ENCODE measurements at regions not wholly inside any gene's neighbourhood (a gene's known extent, or its start where the extent isn't known, plus 50 kb on each side); places are given as distances from the start of the nearest gene placed in this dataset.

DNA sequence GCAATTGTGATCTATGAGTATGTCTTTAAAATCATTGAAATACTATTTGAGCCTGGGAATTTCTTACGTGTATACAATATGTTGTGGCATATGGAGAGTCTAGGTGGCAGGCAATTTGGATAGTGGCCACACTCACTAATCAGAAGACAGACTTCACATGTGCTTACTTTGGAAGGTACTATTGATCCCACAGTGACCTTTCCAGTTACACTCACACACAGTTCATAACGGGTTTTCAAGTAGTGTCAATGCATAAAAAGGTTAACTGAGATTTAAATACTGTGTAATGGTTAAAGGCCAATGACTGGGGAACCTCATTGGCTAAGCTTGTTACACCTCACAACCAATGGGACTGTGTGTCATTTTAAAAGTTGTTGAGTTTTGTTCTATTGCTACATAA, 783.2 kb downstream of the RPA4 start:
- no peak overlapping the region for H3K27ac Mint-ChIP-seq
- DNase-seq (ENCODE audit: extremely low spot score, unreplicated experiment) = no peak
- peaks cover 10% of the 10 kb centered on the region for H3K9me3 Mint-ChIP-seq
- no peak for TF ChIP-seq CTCF (conservative IDR thresholded peaks at IDR 0.05)
- H3K4me3 Mint-ChIP-seq = no peak overlapping the region
- H3K36me3 Mint-ChIP-seq = no peaks in the 10 kb centered on the region
- H3K4me1 Mint-ChIP-seq (ENCODE audit: unreplicated experiment) = no peaks in the 10 kb centered on the region
- no peaks in the 10 kb centered on the region for H3K27me3 Mint-ChIP-seq

DNA sequence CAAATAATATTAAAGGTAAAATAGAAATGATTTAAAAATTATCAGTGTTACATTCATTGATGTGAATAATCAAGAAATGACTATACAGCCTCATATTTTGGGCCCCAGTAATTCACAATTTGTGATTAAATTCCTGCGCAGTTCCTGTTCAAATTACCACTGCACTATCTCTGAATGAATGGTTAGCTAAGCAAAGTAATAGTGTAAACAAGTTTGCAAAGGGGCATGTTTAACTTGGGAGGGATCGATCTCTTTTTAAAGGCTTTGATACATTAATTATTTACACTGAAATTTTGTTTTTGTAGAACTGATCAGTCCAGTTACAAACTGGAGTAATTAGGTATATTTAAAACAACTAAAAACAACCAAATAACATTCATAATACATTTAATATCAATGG, 784.4 kb downstream of the RPA4 start:
- no peak overlapping the region for H3K4me3 Mint-ChIP-seq

DNA sequence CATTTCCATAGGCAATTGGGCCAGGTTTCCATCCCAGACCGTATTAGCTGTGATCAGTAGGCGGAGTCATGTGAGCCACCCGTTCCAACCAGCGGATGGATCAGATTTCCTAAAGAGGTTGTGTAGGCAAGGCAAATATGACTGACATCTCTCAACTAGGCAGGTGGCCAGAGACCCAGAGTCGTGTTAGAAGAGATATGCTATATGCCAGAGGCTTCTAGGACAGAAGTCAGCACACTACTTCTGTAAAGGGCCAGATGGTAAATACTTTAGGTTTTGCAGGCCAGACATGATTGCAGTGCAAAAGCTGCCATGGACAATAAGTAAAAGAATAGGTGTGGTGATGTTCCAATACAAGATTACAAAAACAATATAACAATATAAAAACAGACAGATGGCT, 788.4 kb downstream of the RPA4 start:
- no peak for DNase-seq (ENCODE audit: extremely low spot score, unreplicated experiment)
- no peak for TF ChIP-seq CTCF (conservative IDR thresholded peaks at IDR 0.05)
- no peak overlapping the region for H3K27ac Mint-ChIP-seq
- H3K36me3 Mint-ChIP-seq = no peaks in the 10 kb centered on the region
- H3K27me3 Mint-ChIP-seq = no peaks in the 10 kb centered on the region
- no peak overlapping the region for H3K4me3 Mint-ChIP-seq
- H3K9me3 Mint-ChIP-seq = no peaks in the 10 kb centered on the region
- H3K4me1 Mint-ChIP-seq (ENCODE audit: unreplicated experiment) = no peaks in the 10 kb centered on the region

More for the DNA sequence above, 784.4 kb downstream of the RPA4 start:
- no peak overlapping the region for H3K27ac Mint-ChIP-seq
- H3K4me1 Mint-ChIP-seq (ENCODE audit: unreplicated experiment) = no peaks in the 10 kb centered on the region
- no peak for TF ChIP-seq CTCF (conservative IDR thresholded peaks at IDR 0.05)
- H3K27me3 Mint-ChIP-seq = no peaks in the 10 kb centered on the region
- H3K36me3 Mint-ChIP-seq = no peaks in the 10 kb centered on the region
- peaks cover 10% of the 10 kb centered on the region for H3K9me3 Mint-ChIP-seq
- no peak for DNase-seq (ENCODE audit: extremely low spot score, unreplicated experiment)

DNA sequence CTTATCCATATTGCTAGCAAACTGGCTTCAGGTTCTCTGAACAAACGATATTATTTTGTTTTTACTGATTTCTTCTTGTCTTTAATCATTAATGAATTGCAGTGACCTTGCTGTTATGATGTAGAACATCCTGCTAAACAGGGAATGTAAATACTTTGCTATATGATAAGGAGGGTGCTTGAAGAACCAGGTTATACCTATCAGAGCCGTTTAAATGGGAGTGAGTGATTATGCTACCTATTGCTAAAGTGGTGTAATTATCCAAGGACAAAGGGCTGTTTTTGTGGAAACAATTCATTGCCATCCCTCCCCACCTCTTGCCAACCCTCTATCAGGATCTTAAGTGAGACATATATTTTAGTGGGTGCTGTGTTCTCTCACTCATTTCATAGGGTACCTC, 788.9 kb downstream of the RPA4 start:
- Mint-ChIP-seq H3K4me3 (no peak overlapping the region), H3K4me1 (ENCODE audit: unreplicated experiment) (no peaks in the 10 kb centered on the region), H3K36me3 (no peaks in the 10 kb centered on the region), H3K9me3 (no peaks in the 10 kb centered on the region), H3K27ac (no peak overlapping the region), H3K27me3 (no peaks in the 10 kb centered on the region)
- no peak for DNase-seq (ENCODE audit: extremely low spot score, unreplicated experiment)
- no peak for TF ChIP-seq CTCF (conservative IDR thresholded peaks at IDR 0.05)

GRCh38 chrX:97673135-97673534, 789.4 kb downstream of the RPA4 start:
- no peaks in the 10 kb centered on the region for H3K36me3 Mint-ChIP-seq
- H3K27me3 Mint-ChIP-seq = no peaks in the 10 kb centered on the region
- no peak for DNase-seq (ENCODE audit: extremely low spot score, unreplicated experiment)
- no peaks in the 10 kb centered on the region for H3K4me1 Mint-ChIP-seq (ENCODE audit: unreplicated experiment)
- H3K9me3 Mint-ChIP-seq = no peaks in the 10 kb centered on the region
- H3K4me3 Mint-ChIP-seq = no peak overlapping the region
- H3K27ac Mint-ChIP-seq = no peak overlapping the region
- TF ChIP-seq CTCF (conservative IDR thresholded peaks at IDR 0.05) = no peak

Measured in type B pancreatic cell (in vitro differentiated cells).